ENCODE measurements at regions not wholly inside any gene's neighbourhood (a gene's known extent, or its start where the extent isn't known, plus 50 kb on each side); places are given as distances from the start of the nearest gene placed in this dataset.
"Not testable (repeated sequence)": the region's sequence is repeated elsewhere in the genome, so short reads cannot be mapped to it uniquely, and the experiment has no call there.

GRCh38 chr2:105489168-105489878 lies 90.5 kb upstream of the FHL2 start:
- no peak for DNase-seq

DNA sequence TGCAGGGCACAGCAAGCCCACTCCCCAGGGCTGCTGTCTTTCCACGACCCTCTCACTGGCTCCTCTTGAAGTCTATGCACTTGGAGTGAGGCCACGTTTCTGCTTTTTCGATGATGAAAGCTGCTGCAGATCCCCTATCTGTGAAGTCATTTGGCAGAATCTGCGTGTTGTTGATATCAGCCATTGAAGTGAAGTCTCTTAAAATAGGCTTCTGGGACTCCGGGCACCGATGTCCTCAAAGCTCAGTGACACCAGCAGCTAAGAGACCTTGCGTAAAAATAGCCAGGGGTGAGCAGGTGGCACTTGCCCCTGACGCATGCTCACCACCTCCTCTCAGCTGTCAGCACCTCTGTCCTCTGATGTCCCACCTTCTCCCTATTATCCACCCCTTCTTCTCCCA lies 89.4 kb upstream of the FHL2 start:
- DNase-seq, result peak; percentile 24

GRCh38 chr2:105487142-105488069 lies 88.6 kb upstream of the FHL2 start:
- DNase-seq, result no peak

DNA sequence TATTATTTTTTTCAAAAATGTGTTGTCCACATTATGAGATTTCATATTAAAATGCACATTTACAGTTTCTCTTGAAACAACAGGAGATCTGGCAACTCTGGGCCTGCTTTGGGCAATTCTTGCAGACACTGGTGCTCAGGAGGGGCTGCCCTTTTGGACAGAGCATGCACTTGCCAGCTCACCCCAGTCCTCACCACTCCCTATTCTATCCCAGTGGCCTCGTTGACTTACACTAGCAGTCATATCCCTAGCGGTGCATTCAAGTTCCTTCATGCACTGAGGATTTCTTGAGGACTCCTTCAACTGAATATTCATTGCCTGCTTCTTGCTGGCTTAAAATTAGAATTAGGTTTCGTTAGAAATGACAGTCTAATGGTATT lies 87.9 kb upstream of the FHL2 start:
- DNase-seq, result no peak

- no peak for DNase-seq
Observed at GRCh38 chr2:105478670-105479069, 79.8 kb upstream of the FHL2 start.

DNA sequence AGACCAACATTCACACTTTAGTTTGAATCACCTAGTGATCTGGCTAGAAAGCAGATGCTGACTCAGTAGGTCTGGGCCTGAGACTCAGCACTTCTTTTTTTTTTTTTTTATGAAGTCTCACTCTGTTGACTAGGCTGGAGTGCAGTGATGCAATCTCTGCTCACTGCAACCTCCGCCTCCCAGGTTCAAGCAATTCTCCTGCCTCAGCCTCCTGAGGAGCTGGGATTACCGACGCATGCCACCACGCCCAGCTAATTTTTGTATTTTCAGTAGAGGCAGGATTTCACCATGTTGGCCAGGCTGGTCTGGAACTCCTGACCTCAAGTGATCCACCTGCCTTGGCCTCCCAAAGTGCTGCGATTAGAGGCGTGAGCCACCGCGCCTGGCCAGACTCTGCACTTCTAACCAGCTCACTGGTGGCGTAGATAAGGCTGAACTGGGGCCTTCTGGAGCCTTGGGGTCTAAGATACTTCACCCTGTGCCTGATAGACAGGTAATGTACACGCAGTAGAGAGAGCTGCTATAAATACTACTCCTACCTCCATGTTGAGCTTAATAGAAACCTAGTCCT lies 78.3 kb upstream of the FHL2 start:
- not testable (repeated sequence) for DNase-seq

DNA sequence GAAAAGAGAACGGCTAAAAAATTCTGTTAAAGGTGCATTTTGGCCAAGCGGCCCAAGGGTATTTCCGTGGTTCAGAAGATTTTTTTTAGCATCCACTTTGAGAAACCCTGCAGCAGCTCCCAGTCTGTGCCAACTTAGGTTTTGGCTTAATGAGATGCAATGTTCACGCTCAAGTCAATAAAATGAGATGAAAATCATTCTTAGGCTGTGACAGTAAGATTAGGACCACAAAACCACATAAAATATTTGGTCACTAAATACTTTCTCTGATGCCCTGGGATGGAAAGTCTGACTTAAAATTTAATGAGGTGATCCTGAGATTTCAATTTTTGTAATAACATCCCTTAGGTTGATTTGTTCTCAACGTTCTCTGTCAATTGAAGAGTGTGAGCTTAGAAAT lies 74.2 kb upstream of the FHL2 start:
- DNase-seq, result no peak

DNA sequence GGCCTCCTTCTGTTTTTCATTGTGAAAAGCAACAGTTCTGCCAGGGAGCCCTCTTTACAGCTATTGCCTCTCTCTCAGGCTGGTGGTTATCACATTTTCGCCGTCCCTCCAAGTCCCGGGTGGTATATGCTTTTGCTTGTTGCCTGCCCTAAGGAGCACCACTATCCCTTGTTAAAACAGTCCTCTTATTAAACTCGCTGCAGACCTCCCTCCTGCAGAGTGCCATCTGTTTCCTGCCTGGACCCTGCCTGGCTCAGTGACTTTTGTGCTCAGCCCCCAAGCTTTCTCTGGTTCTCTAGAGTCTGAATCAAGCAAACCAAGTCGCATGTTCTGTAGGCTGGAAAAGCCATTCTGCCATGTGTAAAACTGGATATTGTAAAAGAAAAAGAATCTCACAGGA lies 72.1 kb upstream of the FHL2 start:
- DNase-seq, result no peak

DNA sequence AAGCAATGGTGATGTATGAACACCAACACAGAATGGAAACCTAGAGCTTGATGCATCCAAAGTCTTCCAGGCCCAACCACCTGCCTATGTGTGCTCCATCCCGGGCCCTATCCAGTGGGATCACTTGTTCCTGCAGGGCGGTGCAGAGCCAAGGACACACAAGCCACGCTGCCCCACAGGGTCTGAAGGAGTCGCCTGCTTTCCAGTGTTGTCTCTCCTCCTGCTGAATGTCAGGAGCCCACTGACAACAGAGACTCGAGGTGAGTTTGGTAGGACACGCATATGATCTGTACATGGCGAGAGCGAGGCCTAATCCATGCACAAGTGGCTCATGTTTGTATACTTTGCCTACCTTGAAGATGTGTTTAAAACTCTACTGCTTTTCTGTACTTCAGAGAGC lies 70.9 kb upstream of the FHL2 start:
- no peak for DNase-seq

GRCh38 chr2:105468582-105469042 lies 69.8 kb upstream of the FHL2 start:
- DNase-seq, result no peak

DNA sequence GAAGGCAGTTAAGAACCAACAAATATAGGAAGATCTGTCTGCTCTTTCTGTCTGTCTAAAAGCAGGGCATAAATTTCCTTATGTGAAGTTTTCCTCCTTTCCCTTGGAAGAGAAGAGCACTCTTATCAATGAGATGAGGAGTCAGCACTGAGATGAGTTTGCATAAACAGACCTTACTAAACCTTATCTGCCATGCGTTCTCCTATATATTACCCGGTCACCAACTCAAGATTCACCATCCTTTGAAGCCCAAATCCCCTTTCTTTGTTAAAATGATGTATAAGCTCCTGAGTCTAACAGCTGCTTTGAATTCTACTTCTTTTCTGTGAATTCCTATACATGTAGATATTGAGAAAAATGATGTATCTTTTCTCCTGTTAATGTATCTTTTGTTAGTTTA lies 65.5 kb upstream of the FHL2 start:
- DNase-seq, result peak; percentile 9

DNA sequence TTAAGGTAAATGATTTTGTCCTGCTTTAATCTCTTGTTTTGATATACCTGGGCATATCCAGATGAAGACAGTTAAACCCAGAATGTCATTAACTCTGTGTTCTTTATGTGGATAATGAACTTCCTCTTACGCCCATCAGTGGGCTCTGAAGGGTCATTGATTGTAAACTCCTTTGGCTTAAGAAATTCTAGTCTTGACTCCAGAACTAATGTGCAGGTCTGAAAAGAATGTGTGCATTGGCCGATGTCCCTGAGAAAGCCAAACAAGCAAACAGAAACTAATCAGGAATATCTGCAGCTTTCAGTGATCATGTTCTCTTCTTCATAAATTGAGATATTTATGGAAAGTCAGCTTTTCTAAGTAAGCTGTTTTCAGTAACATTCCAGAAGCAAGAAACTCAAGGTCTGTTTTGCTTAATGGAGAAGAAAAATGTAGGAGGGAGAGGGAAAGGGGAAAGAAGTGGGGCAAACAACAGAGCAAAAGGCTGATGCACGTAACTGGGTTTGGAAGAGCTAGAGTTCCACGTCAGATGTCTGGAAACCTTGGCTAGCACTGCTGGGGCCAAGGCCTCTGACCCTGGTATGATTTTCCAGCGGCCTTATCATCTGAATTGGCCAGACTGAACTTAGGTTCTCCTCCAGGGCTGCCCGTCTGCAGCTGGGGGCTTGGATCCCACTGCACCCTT lies 61.3 kb upstream of the FHL2 start:
- no peak for DNase-seq

GRCh38 chr2:105458076-105458475 lies 59.2 kb upstream of the FHL2 start:
- no peak for DNase-seq

GRCh38 chr2:105455488-105456003 lies 56.7 kb upstream of the FHL2 start:
- peak; percentile 61 for DNase-seq

DNA sequence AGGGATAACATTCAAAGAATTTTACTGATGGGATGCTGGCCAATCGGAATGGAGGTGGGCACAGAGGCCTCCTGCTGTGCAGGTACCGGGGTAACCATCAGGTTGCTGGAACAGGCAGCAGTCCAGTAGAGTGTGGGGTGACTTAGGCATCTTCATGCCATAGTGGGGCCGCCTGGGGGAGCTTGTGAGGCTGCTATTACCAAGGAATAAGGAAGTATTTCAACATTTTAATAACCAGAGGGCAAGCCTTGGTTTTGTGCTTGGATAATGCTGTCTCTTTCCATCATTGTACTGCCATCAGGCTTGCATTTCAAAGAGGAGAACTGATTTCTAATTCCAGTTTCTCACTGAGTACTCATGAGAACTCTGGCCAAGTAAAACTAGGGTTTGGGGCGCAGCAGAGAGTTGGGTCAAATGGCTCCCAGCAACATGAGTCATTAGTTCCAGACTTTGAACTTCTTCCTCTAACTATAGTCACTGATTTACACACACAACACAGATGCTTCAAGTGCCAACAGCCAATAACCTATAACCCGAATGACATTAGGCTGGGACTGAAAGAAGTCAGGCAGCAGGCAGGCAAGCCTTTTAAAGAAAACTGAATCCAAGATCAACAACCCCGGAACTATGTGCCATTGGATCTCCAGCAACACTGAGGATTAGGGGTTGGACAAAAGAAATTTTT lies 56.1 kb upstream of the FHL2 start:
- DNase-seq, result peak; percentile 80

DNA sequence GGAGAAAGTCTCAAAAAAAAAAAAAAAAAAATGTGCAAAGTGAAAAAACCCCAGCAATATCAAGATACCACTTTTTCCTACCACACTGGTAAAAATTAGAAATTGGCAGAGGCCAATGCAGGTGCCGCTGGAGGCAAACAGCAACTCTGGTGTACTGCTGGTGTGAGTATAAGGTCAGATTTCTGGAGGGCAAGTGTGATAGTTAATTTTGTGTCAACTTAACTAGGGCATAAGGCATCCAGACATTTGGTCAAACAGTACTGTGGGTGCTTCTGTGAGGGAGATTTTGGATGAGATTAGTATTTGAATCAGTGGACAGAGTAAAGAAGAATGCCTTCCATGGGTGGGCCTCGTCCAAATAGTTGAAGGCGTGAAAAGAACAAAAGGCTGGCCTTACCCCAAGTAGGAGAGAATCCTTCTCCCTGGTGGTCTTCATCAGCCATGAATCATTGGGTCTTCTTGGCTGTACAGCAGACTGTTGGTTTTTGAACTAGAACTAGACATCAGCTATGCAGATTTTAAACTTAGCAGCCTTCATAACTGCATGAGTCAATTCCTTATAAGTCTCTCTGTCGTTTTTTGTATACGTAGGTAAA lies 52.8 kb upstream of the FHL2 start:
- no peak for DNase-seq

GRCh38 chr2:105450471-105450870 lies 51.6 kb upstream of the FHL2 start:
- DNase-seq, result no peak

DNA sequence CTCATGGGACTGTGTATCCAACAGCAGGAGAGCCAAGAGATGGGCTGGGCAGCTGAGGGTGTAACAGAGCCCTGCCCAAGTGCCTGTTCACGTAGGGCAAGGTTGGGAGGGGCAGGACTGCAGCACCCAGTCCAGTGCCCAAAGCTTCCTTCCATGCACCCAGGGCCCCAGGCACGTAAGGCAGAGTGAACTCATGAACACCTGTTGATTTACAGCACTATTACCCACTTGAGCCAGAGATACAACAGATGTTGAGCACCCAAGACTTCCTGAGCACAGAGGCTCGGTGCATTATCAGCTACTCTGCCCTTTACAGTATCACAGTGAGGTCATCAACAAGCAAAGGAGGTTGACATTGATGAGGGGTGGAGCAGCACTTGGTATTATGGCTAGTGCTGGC lies 50.2 kb upstream of the FHL2 start:
- DNase-seq, result no peak
